Activated CD4-positive, alpha-beta T cell treated with anti-CD3 and anti-CD28 coated beads for 4 hours (primary cell): ENCODE measurements at regions not wholly inside any gene's neighbourhood (a gene's known extent, or its start where the extent isn't known, plus 50 kb on each side); places are given as distances from the start of the nearest gene placed in this dataset.
"Not testable (repeated sequence)": the region's sequence is repeated elsewhere in the genome, so short reads cannot be mapped to it uniquely, and the experiment has no call there.

Experiments
- DNase-seq, 2 donors: peaks; one replicate each; pipeline ENCODE4 v3.0.0-alpha.2; 2020

DNA sequence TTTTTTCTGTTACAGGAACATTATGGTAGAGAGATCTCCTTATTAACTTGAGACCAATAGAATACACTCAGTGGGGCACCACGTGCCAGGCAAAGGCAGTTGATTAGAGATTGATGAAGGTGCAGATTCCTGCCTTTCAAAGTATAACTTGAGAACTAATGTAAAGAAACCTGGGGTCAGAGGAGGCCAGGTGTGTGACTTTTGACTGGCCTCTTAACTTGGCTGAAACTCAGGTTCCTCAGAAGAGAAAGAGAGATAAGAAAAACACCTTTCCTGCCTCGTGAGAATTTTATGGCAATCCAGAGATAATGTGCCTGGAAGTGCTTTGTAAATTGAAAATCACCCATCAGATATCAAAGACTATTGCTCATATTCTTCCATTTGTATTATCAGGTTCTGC, 110.7 kb upstream of the GZMB start:
- no peak for DNase-seq

DNA sequence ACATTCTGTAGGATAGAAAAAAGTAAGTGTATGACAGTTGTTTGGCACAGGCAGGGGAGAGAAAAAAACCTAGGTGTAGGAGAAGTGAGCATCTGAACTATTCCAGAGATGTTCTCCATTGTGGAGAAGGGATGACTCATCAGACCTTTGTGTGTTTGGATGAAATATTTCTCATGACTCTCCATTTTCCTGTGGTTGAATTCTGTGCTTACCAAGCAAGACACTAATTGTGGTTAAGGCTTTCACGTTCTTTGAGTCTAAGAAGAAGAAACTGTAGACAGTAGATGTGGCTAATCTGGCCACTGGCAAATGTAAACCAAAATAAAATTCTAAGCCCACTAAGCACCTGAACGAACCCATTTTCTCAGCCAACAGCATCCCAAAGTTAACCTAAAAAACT, 107.9 kb upstream of the GZMB start:
- DNase-seq, result no peak

DNA sequence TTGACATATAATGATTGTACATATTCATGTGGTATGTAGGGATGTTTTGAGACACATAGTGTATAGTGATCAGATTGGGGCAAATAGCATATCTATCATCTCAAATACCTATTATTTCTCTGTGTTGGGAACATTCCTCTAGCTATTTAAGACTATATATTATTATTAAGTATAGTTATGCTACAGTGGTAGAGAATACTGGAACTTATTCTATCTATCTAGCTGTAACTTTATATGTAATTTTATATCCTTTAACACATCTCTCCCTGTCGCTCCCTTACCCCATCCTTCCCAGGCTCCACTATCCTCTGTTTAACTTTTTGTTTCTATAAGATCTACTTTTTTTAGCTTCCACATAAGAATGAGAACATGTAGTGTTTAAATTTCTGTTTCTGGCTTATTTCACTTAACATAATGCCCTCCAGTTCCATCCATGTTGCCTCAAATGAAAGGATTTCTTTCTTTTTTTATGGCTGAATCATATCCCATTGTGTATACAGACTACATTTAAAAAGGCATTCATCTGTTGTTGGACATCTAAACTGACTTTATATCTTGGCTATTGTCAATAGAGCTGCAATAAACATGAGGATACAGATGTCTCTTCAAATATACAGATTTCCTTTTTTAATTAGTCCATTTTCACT, 102.1 kb upstream of the GZMB start:
- DNase-seq, result no peak

GRCh38 chr14:24734917-24735500, 101.0 kb upstream of the GZMB start:
- peak in 1 of 2 donors; percentile 6 for DNase-seq

GRCh38 chr14:24726480-24726879, 92.5 kb upstream of the GZMB start:
- no peak for DNase-seq

- no peak for DNase-seq
Observed at GRCh38 chr14:24725311-24725710, 91.3 kb upstream of the GZMB start.

DNA sequence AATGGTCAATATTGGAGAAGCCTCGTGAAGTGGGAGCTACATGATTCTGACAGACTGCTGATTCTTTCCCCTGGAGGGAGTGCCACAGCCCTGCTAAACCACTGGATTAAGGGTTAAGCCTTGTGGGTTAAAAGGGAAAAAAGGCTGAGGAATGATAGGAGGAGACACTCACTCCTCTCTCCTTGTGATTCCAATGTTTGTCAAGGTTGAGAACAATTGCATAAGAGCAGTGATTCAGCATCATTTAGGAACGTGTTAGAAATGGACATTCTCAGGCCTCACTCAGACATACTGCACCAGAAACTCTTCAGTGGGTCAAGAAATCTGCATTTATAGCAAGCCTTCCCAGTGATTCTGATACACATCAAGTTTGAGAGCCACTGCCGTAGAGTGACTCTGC, 87.8 kb upstream of the GZMB start:
- no peak for DNase-seq

- no peak for DNase-seq
Observed at GRCh38 chr14:24715239-24715638, 81.2 kb upstream of the GZMB start.

- DNase-seq, result no peak
Observed at GRCh38 chr14:24713404-24713803, 79.4 kb upstream of the GZMB start.

DNA sequence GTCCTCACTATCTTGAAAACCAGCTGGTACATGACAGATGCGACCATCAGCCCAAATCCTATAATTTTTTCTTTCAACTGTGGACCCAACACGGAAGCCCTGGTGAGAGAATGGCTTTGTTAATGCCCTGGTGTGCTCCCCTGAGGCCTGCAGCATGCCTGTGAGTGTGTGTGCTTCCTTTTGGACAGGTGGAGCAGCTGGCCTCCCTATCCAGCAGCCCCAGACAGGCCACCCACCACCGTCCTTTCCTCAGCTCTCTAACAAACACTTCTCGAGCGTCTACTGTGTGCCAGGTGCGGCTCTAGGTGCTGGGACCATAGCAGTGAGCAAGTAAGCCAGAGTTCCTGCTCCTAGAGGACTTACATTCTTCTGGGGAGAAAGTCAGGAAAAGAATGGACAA, 78.9 kb upstream of the GZMB start:
- no peak for DNase-seq

DNA sequence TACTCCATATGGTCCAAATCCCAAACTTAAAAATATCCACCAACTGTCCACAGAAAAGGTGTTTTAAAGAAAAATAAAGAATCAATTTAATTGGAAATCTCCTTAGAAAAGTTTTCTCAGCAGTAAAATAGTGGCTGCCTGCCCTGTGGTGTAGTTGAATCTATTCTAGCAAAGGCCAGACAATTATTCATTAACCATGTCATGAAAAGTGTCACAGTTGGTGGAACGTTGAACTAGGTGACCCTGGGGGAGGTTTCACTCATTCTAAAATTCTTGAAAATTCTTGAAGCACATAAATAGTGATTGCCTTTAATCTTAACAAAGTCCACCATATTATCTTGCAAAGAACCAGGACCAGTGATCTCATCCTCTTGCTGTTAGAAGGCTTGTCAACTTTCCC, 78.4 kb upstream of the GZMB start:
- DNase-seq, result no peak

DNA sequence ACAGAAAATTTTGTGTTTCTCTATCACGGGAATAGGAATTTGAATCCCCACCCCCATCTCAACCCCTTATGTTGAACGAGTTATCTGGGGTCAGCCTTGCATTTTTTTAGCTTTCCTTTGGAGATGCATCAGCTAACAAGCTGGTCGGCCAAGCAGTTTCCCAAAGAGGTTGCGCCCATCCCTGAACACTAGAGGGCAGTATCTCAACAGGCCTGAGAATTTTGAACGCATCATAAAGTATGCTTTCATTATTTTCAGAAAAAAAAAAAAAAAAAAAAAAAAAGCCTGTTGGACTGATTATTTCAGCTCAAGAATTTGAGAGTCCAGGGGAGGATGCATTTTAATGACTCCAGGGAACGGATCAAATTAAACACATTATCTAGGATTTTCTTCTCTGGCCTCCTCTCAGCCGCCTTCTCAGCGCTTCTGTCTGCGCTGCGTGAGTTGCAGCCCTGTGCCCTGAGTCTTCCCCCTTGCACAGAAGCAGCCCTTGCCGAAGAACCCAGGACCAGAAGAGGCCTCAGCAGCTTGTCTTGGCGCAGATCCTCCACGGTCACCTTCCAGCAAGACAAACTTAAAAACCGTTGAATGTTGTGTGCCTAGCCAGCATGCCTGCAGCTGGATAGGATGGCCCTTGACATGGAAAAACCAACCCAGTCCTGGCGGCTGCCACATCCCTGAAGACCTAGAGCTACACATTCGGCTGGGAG, 76.6 kb upstream of the GZMB start:
- peak; percentile 40 to 50 for DNase-seq

DNA sequence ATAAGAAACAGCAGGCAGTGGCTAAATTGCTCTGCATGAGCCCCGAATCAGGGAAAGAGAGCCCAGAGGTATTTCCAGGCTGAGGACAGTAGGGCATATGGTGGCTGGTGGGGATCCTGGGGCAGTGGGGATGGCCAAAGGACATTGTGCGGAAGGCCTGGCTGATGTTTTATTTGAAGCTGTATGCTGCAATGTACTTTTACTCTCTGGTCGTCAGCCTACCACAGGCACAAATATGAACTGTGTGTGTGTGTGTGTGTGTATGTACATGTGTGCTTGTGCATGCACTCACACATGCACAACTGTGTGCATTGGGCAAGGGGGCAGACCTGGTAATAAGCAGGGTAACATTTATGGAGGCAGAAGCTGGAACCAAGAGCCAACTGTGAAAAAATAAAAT, 74.7 kb upstream of the GZMB start:
- no peak for DNase-seq

DNA sequence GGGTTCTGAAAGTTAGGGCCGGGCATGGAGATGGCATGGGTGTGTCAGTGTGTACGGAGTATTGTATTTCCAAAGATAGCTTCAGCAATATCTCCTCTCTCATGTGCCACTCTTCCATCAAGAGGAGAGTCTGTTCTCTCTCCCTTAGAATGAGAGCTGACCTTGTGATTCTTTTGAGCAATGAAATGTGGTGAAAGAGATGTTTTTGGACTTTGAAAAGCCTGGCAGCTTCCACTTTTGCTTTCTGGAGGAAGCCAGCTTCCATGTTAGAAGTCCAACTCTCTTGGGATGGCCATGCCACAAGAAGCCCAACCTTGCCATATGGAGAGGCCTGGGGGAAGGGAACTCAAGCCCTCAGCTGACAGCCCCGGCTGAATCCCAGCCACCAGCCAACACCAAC, 72.4 kb upstream of the GZMB start:
- no peak for DNase-seq

DNA sequence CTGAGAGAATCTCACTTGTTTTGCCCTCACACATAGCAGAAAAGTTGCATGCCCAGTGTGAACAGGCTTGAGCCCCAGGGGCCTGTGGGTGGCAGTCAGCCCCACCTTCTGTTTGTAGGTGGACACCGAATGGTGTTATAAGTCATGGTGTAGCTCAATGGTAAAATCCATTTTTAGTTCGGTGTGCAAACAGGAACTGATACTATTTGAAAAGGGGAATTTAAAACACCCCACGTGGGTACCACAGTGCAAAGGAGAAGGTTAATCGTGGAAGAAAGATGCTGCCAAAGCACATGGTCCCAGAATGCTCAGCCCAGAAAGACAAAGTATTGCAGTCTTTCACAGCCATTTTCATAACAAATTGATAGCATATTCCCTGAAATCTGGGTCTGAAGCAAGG, 71.8 kb upstream of the GZMB start:
- DNase-seq, result no peak

- no peak for DNase-seq
Observed at GRCh38 chr14:24701062-24701461, 67.1 kb upstream of the GZMB start.

DNA sequence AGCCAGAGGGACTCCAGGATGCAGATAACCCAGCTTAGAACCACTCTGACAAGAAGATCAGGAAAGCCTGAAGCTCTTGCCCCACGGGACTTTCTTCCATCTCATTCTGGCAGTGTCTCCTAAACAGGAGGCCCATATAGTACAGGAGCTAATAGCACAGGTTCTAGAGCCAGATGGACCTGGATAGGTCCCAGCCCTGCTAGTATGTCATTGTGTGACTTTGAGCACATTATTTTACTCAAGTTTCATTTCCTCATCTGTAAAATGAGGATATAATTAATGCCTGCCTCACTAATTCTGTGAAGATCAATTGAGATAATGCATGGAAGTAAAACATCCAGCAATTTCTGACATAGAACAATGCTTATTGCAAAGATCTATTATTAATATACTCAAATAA, 66.5 kb upstream of the GZMB start:
- no peak for DNase-seq

DNA sequence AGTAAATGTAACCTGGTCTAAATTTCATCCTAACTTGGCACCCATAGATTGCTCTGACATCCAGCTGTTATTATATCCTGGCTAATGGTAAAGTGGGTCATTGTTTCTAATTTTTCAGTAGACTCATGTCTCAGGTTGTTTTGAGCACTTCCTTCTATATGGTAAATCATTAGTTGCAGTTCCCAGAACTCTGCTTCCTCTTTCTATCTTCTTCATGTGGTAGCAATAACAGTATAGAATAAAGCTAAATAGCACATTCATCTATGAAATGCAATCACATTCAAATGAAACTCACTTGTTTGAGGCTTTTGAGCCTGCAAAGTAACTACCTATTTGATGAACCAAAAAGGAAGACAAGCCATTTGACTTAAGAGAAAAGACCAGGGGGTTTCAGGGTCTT, 65.1 kb upstream of the GZMB start:
- DNase-seq, result no peak

DNA sequence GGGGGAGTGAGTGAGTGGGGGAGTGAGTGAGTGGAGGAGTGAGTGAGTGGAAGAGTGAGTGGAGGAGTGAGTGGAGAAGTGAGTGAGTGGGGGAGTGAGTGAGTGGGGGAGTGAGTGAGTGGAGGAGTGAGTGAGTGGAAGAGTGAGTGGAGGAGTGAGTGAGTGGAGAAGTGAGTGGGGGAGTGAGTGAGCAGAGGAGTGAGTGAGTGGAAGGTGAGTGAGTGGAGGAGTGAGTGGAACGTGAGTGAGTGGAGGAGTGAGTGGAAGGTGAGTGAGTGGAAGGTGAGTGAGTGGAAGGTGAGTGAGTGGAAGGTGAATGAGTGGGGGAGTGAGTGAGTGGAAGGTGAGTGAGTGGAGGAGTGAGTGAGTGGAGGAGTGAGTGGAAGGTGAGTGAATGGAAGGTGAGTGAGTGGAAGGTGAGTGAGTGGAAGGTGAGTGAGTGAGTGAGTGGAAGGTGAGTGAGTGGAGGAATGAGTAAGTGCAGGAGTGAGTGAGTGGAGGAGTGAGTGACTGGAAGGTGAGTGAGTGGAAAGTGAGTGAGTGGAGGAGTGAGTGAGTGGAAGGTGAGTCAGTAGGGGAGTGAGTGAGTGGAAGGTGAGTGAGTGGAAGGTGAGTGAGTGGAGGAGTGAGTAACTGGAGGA, 62.4 kb upstream of the GZMB start:
- not testable (repeated sequence) for DNase-seq

DNA sequence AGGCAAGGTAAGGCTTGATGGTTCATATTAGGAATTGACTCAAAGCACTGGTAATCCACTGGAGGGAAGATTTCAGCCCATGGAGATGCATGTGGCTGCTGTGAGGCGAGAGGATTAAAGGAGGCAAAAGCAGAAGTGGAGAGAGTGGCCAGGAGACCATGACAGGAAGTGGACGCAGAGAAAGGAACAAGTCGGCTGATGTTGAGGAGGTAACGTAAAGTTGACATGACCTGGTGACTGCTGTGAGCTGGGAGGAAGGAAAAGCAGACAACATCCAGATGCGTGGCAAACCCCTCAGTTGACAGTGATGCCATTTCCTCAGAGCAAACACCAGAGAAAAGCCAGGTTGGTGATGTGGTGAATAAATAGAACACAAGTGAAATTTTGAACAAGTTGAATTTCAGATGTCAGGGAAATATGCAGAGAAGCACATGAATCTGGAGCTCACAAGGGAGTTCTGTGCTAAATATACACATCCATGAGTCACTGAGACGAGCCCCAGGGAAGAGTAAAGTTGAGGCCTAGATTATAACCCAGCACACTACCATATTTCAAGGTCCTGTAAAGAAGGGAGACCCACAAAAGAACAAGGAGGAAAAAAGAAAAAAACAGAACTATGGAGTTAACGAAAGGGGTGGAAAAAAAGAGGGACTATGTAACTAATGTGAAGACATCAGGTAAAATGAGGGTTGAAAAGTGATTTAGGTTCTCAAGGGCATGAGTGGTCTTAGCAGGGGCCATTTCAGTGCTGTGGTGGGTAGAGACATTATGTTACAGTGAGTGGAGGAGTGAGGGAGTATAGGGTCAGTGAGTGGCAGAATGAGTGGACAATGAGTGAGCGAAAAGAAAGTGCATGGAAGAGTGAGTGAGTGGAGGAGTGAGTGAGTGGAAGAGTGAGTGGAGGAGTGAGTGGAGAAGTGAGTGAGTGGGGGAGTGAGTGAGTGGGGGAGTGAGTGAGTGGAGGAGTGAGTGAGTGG, 61.6 kb upstream of the GZMB start:
- no peak for DNase-seq

DNA sequence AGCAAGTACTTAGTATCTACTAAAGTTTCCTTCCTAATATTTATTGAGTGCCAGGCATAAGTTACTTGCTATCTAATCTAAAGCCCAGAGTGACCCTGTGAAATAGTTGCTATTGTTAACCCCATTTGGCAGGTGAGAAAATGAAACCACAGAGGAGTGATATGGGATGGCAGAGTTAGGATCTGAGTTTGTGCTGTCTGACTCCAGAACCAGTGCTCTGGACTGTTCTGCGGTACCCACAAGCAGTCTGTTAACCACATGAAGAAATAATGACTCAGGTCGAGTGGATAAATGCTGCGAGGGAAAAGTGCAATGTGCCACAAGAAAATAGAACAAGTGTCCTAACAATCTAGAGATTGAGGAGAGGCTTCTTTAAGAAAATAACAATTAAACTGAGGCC, 60.7 kb upstream of the GZMB start:
- no peak for DNase-seq

DNA sequence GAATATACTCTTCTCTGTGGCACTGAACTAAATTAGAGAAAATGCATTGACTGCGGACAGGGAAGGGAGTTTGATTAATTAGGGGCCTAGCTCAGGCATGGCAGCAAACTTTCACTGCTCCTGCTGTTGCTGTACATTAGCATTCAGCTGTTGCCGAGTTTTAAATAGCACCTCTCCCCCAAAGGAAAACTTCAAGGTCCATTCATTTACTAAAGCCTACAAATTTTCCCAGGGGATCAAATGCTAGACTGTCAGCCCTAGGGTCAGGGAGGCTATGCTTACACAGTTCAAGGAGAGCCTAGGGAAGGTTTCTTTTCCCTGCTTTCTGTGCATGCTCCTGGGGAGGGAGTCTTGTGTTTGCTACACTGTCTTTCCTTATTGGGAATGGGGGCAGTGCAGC, 60.0 kb upstream of the GZMB start:
- no peak for DNase-seq

DNA sequence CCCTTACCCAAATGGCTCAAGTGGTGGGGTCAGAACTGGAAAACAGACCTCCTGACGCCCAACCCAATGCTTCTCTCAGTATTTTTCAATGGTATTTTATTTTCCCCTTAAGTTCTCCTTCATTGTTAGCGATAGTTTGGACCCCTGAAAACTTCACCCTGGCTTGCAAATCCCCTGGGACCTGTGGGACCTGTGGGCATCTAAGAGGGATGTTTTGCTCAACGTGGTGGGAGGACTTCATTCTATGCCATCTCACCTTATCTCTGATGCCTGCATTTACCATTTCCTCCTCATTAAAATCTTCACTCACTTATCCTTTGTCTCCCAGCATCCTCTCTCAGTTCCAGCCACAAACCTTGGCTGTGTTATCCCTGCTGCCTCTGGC, 59.4 kb upstream of the GZMB start:
- no peak for DNase-seq
